Fibroblast of the aortic adventitia (primary cell): ENCODE measurements at regions not wholly inside any gene's neighbourhood (a gene's known extent, or its start where the extent isn't known, plus 50 kb on each side); places are given as distances from the start of the nearest gene placed in this dataset.

Experiments
- DNase-seq: peaks from one replicate; pipeline ENCODE4 v3.0.0-alpha.2; 2010; ENCODE audit warnings: low read depth
- H3K4me3 ChIP-seq: 2 replicates; pipeline ENCODE4 v1.5.1; 2011; ENCODE audit warnings: low read depth, mild to moderate bottlenecking, control low read depth, low read length, moderate library complexity
- TF ChIP-seq, protein P1 (sequence below): IDR thresholded peaks from 2 replicates; pipeline ENCODE4 v1.5.1; 2011; ENCODE audit warnings: mild to moderate bottlenecking, low read length, control low read depth, inconsistent platforms; ENCODE audit not compliant: insufficient read depth

DNA sequence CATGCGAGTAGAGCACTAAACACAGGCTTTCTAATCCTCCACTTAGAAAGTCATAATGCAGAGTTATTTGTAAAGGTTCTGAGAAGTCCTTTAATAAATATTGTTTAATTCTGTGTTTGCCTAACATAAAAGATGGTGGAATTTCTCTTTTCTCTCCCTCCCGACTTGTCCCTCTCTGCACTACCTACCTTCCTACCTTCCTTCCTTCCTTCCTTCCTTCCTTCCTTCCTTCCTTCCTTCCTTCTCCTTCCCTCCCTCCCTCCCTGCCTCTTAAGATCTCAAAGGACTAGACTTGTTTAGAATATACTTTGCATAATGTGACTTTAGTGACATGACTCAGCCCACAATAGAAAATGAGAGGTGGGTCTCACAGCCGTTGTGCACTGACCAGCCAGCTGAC, 156.3 kb upstream of the TAPT1 start:
- DNase-seq = no peak
- H3K4me3 ChIP-seq = no peak overlapping the region
- TF ChIP-seq, protein P1, sequence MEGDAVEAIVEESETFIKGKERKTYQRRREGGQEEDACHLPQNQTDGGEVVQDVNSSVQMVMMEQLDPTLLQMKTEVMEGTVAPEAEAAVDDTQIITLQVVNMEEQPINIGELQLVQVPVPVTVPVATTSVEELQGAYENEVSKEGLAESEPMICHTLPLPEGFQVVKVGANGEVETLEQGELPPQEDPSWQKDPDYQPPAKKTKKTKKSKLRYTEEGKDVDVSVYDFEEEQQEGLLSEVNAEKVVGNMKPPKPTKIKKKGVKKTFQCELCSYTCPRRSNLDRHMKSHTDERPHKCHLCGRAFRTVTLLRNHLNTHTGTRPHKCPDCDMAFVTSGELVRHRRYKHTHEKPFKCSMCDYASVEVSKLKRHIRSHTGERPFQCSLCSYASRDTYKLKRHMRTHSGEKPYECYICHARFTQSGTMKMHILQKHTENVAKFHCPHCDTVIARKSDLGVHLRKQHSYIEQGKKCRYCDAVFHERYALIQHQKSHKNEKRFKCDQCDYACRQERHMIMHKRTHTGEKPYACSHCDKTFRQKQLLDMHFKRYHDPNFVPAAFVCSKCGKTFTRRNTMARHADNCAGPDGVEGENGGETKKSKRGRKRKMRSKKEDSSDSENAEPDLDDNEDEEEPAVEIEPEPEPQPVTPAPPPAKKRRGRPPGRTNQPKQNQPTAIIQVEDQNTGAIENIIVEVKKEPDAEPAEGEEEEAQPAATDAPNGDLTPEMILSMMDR = no peak

GRCh38 chr4:16377887-16378286, 151.6 kb upstream of the TAPT1 start:
- no peak overlapping the region for H3K4me3 ChIP-seq
- no peak for DNase-seq
- TF ChIP-seq, protein P1 = no peak

DNA sequence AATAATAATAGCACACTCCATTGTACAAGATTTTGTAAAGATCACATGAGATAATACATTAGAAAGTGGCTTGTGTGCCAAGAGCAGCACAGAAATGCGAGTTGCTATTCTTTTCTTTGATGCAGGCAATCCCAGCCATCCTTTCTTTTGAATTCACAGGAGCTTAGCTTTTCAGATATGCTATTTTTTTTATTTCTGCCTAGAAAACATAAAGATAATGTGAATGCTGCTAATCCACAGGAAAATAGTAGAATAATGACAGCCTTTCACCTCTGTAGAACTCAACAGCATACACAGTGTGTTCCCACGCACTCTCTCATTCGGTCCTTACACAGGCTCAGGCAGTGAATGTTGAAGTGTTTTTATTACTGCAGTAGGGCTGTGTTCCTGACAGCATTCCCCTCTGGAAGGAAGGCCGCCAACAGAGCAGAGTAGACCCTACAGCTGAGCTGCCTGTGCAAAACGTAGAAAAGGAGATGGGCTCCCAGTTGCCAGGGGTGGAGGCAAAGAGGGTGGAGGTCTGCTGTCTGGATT, 138.8 kb upstream of the TAPT1 start:
- H3K4me3 ChIP-seq = no peak overlapping the region
- no peak for DNase-seq
- TF ChIP-seq, protein P1 = no peak

- no peak overlapping the region for H3K4me3 ChIP-seq
- TF ChIP-seq, protein P1 = no peak
- no peak for DNase-seq
These were observed 134.5 kb upstream of the TAPT1 start for GRCh38 chr4:16360694-16361262.

- no peak overlapping the region for H3K4me3 ChIP-seq
- TF ChIP-seq, protein P1 = no peak
- DNase-seq = no peak
These were observed 126.9 kb upstream of the TAPT1 start for GRCh38 chr4:16353165-16353564.

- no peak overlapping the region for H3K4me3 ChIP-seq
- no peak for DNase-seq
- TF ChIP-seq, protein P1 = no peak
These were observed 124.9 kb upstream of the TAPT1 start for GRCh38 chr4:16351161-16351560.

DNA sequence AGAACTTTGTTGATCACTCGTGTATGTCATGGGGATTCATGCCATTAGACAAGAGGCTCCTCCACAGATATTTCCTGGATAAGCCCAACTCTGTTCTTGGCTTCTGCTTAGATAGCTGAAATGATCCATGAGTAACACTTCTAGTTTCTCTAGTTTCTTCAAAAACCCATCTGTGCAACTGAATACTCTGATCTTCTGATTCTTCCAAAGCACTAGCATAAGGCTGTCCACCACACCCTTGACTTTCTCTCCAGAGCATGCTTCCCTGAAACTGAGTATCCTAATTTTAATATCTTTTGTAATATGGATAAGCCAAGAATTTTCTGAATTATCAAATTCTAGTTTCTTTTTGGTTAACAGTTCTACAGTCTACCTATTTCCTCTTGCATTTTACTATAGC, 118.6 kb upstream of the TAPT1 start:
- H3K4me3 ChIP-seq = no peak overlapping the region
- DNase-seq = no peak
- TF ChIP-seq, protein P1 = no peak
